ENCODE measurements at regions not wholly inside any gene's neighbourhood (a gene's known extent, or its start where the extent isn't known, plus 50 kb on each side); places are given as distances from the start of the nearest gene placed in this dataset.

- TF ChIP-seq CTCF (IDR thresholded peaks at IDR 0.05): no peak
- TF ChIP-seq EP300 (IDR thresholded peaks at IDR 0.05): no peak
- no peak for TF ChIP-seq POLR2AphosphoS5 (IDR thresholded peaks at IDR 0.05)
- TF ChIP-seq POLR2A (IDR thresholded peaks at IDR 0.05): no peak
Measured at GRCh38 chr1:102186536-102186935, 189.8 kb upstream of the OLFM3 start.

Measured in upper lobe of left lung (tissue), 4 donors.